WTC11 (cell line): ENCODE measurements at regions not wholly inside any gene's neighbourhood (a gene's known extent, or its start where the extent isn't known, plus 50 kb on each side); places are given as distances from the start of the nearest gene placed in this dataset.

Source experiments
- ATAC-seq: fragments of 200-7000 bp; cut with Tn5 transposase; 2 replicates; pipeline ENCODE4 v1.10.0; 2021; ENCODE audit warnings: mild to moderate bottlenecking, moderate library complexity
- CTCF ChIA-PET: fragments of 300-600 bp; sonication (Branson Sonifier 250); formaldehyde crosslinking; loops from one replicate; lab custom pipeline; 2021; ENCODE audit warnings: antibody characterized with exemption; lab: Charles Lee
- POLR2A ChIA-PET: fragments of 350-600 bp; sonication (Branson Sonifier 250); formaldehyde crosslinking; loops from one replicate; lab custom pipeline; 2021; ENCODE audit warnings: antibody characterized with exemption; lab: Charles Lee
- DNase-seq: peaks from one replicate; pipeline ENCODE4 v3.0.0; 2021; ENCODE audit warnings: low spot score
- H3K27ac Mint-ChIP-seq: 2 replicates; pipeline ENCODE4 v1.8.0; 2021; ENCODE audit warnings: mixed read lengths
- H3K27me3 Mint-ChIP-seq: 2 replicates; pipeline ENCODE4 v1.8.0; 2021; ENCODE audit warnings: low read depth, mild to moderate bottlenecking, moderate library complexity, mixed read lengths
- H3K36me3 Mint-ChIP-seq: 2 replicates; pipeline ENCODE4 v1.8.0; 2021; ENCODE audit warnings: mixed read lengths
- H3K4me1 Mint-ChIP-seq: 2 replicates; pipeline ENCODE4 v1.8.0; 2022; ENCODE audit warnings: mixed read lengths
- H3K4me3 Mint-ChIP-seq: 2 replicates; pipeline ENCODE4 v1.8.0; 2021; ENCODE audit warnings: mild to moderate bottlenecking, moderate library complexity, mixed read lengths
- H3K9me3 Mint-ChIP-seq: 2 replicates; pipeline ENCODE4 v1.8.0; 2021; ENCODE audit warnings: mixed read lengths
- ATF3 ChIP-seq: sonication (generic); formaldehyde crosslinking; conservative IDR thresholded peaks from 2 replicates; pipeline ENCODE4 v1.8.1; 2022; ENCODE audit warnings: mild to moderate bottlenecking, missing genetic modification reagents
- CDX4 ChIP-seq: fragments of 250-450 bp; sonication (Bioruptor Pico); IDR thresholded peaks from 2 replicates; pipeline ENCODE4 v1.9.0; 2021; ENCODE audit warnings: moderate library complexity, mild to moderate bottlenecking, inconsistent platforms, borderline replicate concordance
- ELF4 ChIP-seq: sonication (generic); formaldehyde crosslinking; IDR thresholded peaks from 2 replicates; pipeline ENCODE4 v1.8.1; 2022; ENCODE audit warnings: low read depth, mild to moderate bottlenecking, moderate library complexity, missing genetic modification reagents
- EMX1 ChIP-seq: fragments of 250-450 bp; sonication (Bioruptor Pico); IDR thresholded peaks from 2 replicates; pipeline ENCODE4 v1.8.0; 2021; ENCODE audit warnings: mild to moderate bottlenecking
- ERG ChIP-seq: fragments of 250-450 bp; sonication (Bioruptor Pico); IDR thresholded peaks from 2 replicates; pipeline ENCODE4 v1.8.0; 2021; ENCODE audit warnings: mild to moderate bottlenecking
- ESRRA ChIP-seq: sonication (generic); formaldehyde crosslinking; IDR thresholded peaks from 2 replicates; pipeline ENCODE4 v1.8.1; 2022; ENCODE audit warnings: mild to moderate bottlenecking, missing genetic modification reagents, borderline replicate concordance
- FOXP4 ChIP-seq: sonication (generic); formaldehyde crosslinking; IDR thresholded peaks from 2 replicates; pipeline ENCODE4 v1.8.0; 2022; ENCODE audit warnings: mild to moderate bottlenecking, missing genetic modification reagents
- GRHL2 ChIP-seq: fragments of 250-450 bp; sonication (Bioruptor Pico); IDR thresholded peaks from 2 replicates; pipeline ENCODE4 v1.8.0; 2022; ENCODE audit warnings: mild to moderate bottlenecking, moderate library complexity; ENCODE audit not compliant: insufficient replicate concordance, severe bottlenecking
- GTF2I ChIP-seq: fragments of 250-450 bp; sonication (Bioruptor Pico); conservative IDR thresholded peaks from 2 replicates; pipeline ENCODE4 v1.4.0; 2021; ENCODE audit warnings: mild to moderate bottlenecking
- HMGA2 ChIP-seq: fragments of 250-450 bp; sonication (Bioruptor Pico); IDR thresholded peaks from 2 replicates; pipeline ENCODE4 v1.4.0; 2021; ENCODE audit warnings: mild to moderate bottlenecking, moderate library complexity
- JAZF1 ChIP-seq: fragments of 250-450 bp; sonication (Bioruptor Pico); IDR thresholded peaks from 2 replicates; pipeline ENCODE4 v1.9.0; 2021; ENCODE audit warnings: moderate library complexity, mild to moderate bottlenecking, inconsistent platforms
- JUN ChIP-seq: sonication (generic); formaldehyde crosslinking; IDR thresholded peaks from 2 replicates; pipeline ENCODE4 v1.8.0; 2023; ENCODE audit warnings: mild to moderate bottlenecking, missing genetic modification reagents
- NFE2L1 ChIP-seq: sonication (generic); formaldehyde crosslinking; IDR thresholded peaks from 2 replicates; pipeline ENCODE4 v1.8.1; 2023; ENCODE audit warnings: missing genetic modification reagents
- PREB ChIP-seq: sonication (generic); formaldehyde crosslinking; IDR thresholded peaks from 2 replicates; pipeline ENCODE4 v1.8.1; 2022; ENCODE audit warnings: mild to moderate bottlenecking, missing genetic modification reagents, moderate library complexity, borderline replicate concordance
- RORB ChIP-seq: fragments of 250-450 bp; sonication (Bioruptor Pico); IDR thresholded peaks from 2 replicates; pipeline ENCODE4 v1.9.0; 2021; ENCODE audit warnings: mild to moderate bottlenecking
- TCF7 ChIP-seq: sonication (generic); formaldehyde crosslinking; IDR thresholded peaks from 2 replicates; pipeline ENCODE4 v1.8.0; 2022; ENCODE audit warnings: mild to moderate bottlenecking, low read depth, missing genetic modification reagents, moderate library complexity
- USF2 ChIP-seq: sonication (generic); formaldehyde crosslinking; IDR thresholded peaks from 2 replicates; pipeline ENCODE4 v1.8.1; 2023; ENCODE audit warnings: mild to moderate bottlenecking, missing genetic modification reagents, moderate library complexity
- ZBTB43 ChIP-seq: sonication (generic); formaldehyde crosslinking; IDR thresholded peaks from 2 replicates; pipeline ENCODE4 v1.8.1; 2023; ENCODE audit warnings: mild to moderate bottlenecking, missing genetic modification reagents
- ZNF121 ChIP-seq: sonication (generic); formaldehyde crosslinking; IDR thresholded peaks from 2 replicates; pipeline ENCODE4 v1.8.0; 2023; ENCODE audit warnings: missing genetic modification reagents
- ZNF416 ChIP-seq: fragments of 250-450 bp; sonication (Bioruptor Pico); IDR thresholded peaks from 2 replicates; pipeline ENCODE4 v1.9.0; 2021; ENCODE audit warnings: mild to moderate bottlenecking, inconsistent platforms
- ZNF425 ChIP-seq: fragments of 250-450 bp; sonication (Bioruptor Pico); conservative IDR thresholded peaks from 2 replicates; pipeline ENCODE4 v1.9.0; 2021; ENCODE audit warnings: mild to moderate bottlenecking

- TF ChIP-seq JAZF1 (CRISPR knock-in tag) (no peak), ZNF425 (CRISPR knock-in tag) (no peak), USF2 (no peak), NFE2L1 (CRISPR knock-in tag) (no peak), ZNF416 (CRISPR knock-in tag) (no peak), GRHL2 (CRISPR knock-in tag) (no peak), ERG (CRISPR knock-in tag) (no peak), RORB (CRISPR knock-in tag) (no peak), ESRRA (CRISPR knock-in tag) (no peak), EMX1 (CRISPR knock-in tag) (no peak), ZNF121 (no peak)
- H3K27me3 Mint-ChIP-seq = no peaks in the 10 kb centered on the region; the same call in 1 of the 2 replicates
- peaks cover 37% of the 10 kb centered on the region for H3K9me3 Mint-ChIP-seq
- H3K4me1 Mint-ChIP-seq = peaks cover 13% of the 10 kb centered on the region
- ChIA-PET POLR2A (no interaction called here), CTCF (no interaction called here)
- no peak for DNase-seq
- no peak overlapping the region for H3K4me3 Mint-ChIP-seq
- H3K36me3 Mint-ChIP-seq = peaks cover 12% of the 10 kb centered on the region
- H3K27ac Mint-ChIP-seq = no peak overlapping the region
- ATAC-seq = no peak
Measured at GRCh38 chr5:29504411-29504810, 1689.1 kb upstream of the CDH6 start.

- Mint-ChIP-seq H3K27ac (no peak overlapping the region), H3K9me3 (peaks cover 68% of the 10 kb centered on the region), H3K4me3 (no peak overlapping the region), H3K4me1 (peaks cover 13% of the 10 kb centered on the region), H3K27me3 (peaks cover 5% of the 10 kb centered on the region), H3K36me3 (peaks cover 52% of the 10 kb centered on the region)
- ATAC-seq (no peak), DNase-seq (no peak)
- TF ChIP-seq HMGA2 (no peak), CDX4 (no peak)
- ChIA-PET POLR2A (no interaction called here), CTCF (no interaction called here)
Measured at GRCh38 chr5:29498860-29499259, 1694.6 kb upstream of the CDH6 start.

- TF ChIP-seq ELF4 (no peak), JUN (CRISPR knock-in tag) (no peak)
- H3K4me3 Mint-ChIP-seq = no peak overlapping the region
- H3K27me3 Mint-ChIP-seq = peaks cover 5% of the 10 kb centered on the region
- ATAC-seq (no peak), DNase-seq (no peak)
- H3K27ac Mint-ChIP-seq = no peak overlapping the region
- peaks cover 69% of the 10 kb centered on the region for H3K9me3 Mint-ChIP-seq
- peaks cover 9% of the 10 kb centered on the region for H3K4me1 Mint-ChIP-seq
- peaks cover 52% of the 10 kb centered on the region for H3K36me3 Mint-ChIP-seq
- CTCF ChIA-PET = no interaction called here
- POLR2A ChIA-PET = no interaction called here
Measured at GRCh38 chr5:29498412-29498811, 1695.1 kb upstream of the CDH6 start.

GRCh38 chr5:29485333-29485732, 1708.2 kb upstream of the CDH6 start:
- no peak overlapping the region for H3K4me3 Mint-ChIP-seq
- H3K27me3 Mint-ChIP-seq = peaks cover 3% of the 10 kb centered on the region; the same call in 1 of the 2 replicates
- ATAC-seq = no peak
- peaks cover 33% of the 10 kb centered on the region for H3K9me3 Mint-ChIP-seq
- no peaks in the 10 kb centered on the region for H3K4me1 Mint-ChIP-seq
- H3K36me3 Mint-ChIP-seq = peaks cover 8% of the 10 kb centered on the region; the same call in 1 of the 2 replicates
- ChIA-PET POLR2A (no interaction called here), CTCF (no interaction called here)
- no peak overlapping the region for H3K27ac Mint-ChIP-seq
- no peak for DNase-seq
- TF ChIP-seq PREB (no peak), GRHL2 (CRISPR knock-in tag) (no peak), EMX1 (CRISPR knock-in tag) (no peak), ZNF416 (CRISPR knock-in tag) (no peak), ATF3 (CRISPR knock-in tag) (no peak), ZBTB43 (CRISPR knock-in tag) (no peak), GTF2I (CRISPR knock-in tag) (no peak), ZNF121 (no peak), TCF7 (CRISPR knock-in tag) (no peak), FOXP4 (CRISPR knock-in tag) (no peak)
